GM21381 (cell line): ENCODE measurements at regions not wholly inside any gene's neighbourhood (a gene's known extent, or its start where the extent isn't known, plus 50 kb on each side); places are given as distances from the start of the nearest gene placed in this dataset.

Experiments
- ATAC-seq: cut with Tn5 transposase; IDR thresholded peaks from one replicate; pipeline ENCODE4 v1.9.1; 2021; ENCODE audit warnings: mild to moderate bottlenecking, moderate library complexity; ENCODE audit not compliant: unreplicated experiment

- ATAC-seq, result no peak
Measured at GRCh38 chr18:61222206-61222605, 111.0 kb upstream of the CDH20 start.

- ATAC-seq, result no peak
Measured at GRCh38 chr18:61225336-61225735, 107.9 kb upstream of the CDH20 start.

GRCh38 chr18:61236356-61237057 is 96.7 kb upstream of the CDH20 start:
- no peak for ATAC-seq

GRCh38 chr18:61237529-61237928 is 95.7 kb upstream of the CDH20 start:
- no peak for ATAC-seq

- no peak for ATAC-seq
Measured at GRCh38 chr18:61239051-61239450, 94.2 kb upstream of the CDH20 start.

GRCh38 chr18:61241260-61241853 is 91.9 kb upstream of the CDH20 start:
- no peak for ATAC-seq

- ATAC-seq, result no peak
Measured at GRCh38 chr18:61244632-61245031, 88.6 kb upstream of the CDH20 start.

- no peak for ATAC-seq
Measured at GRCh38 chr18:61245276-61245675, 88.0 kb upstream of the CDH20 start.

GRCh38 chr18:61248589-61248988 is 84.6 kb upstream of the CDH20 start:
- no peak for ATAC-seq

- ATAC-seq, result no peak
Measured at GRCh38 chr18:61256291-61256690, 76.9 kb upstream of the CDH20 start.

GRCh38 chr18:61261870-61262269 is 71.4 kb upstream of the CDH20 start:
- ATAC-seq, result no peak

GRCh38 chr18:61272793-61273192 is 60.4 kb upstream of the CDH20 start:
- no peak for ATAC-seq

- ATAC-seq, result no peak
Measured at GRCh38 chr18:61273533-61273932, 59.7 kb upstream of the CDH20 start.

GRCh38 chr18:61274416-61274960 is 58.7 kb upstream of the CDH20 start:
- no peak for ATAC-seq

GRCh38 chr18:61277808-61278207 is 55.4 kb upstream of the CDH20 start:
- ATAC-seq, result no peak

- no peak for ATAC-seq
Measured at GRCh38 chr18:61281431-61281830, 51.8 kb upstream of the CDH20 start.

- ATAC-seq, result no peak
Measured at GRCh38 chr18:61282926-61283325, 50.3 kb upstream of the CDH20 start.
